K562 (cell line): ENCODE measurements at regions not wholly inside any gene's neighbourhood (a gene's known extent, or its start where the extent isn't known, plus 50 kb on each side); places are given as distances from the start of the nearest gene placed in this dataset.

ENCODE experiments used
- BRCA1 ChIP-seq, 2 experiments: fragments of 450-650 bp in 1 of 2; sonication (generic) in 1 of 2; formaldehyde crosslinking in 1 of 2; IDR thresholded peaks; 2 replicates each; pipeline versions ENCODE4 v1.5.0 to v1.6.1; 2017 to 2020; ENCODE audit warnings: mild to moderate bottlenecking in 1 of 2, missing genetic modification reagents in 1 of 2
- CBFA2T2 ChIP-seq: fragments of 450-650 bp; conservative IDR thresholded peaks from 2 replicates; pipeline ENCODE4 v1.6.1; 2017; ENCODE audit warnings: mild to moderate bottlenecking
- CEBPB ChIP-seq: fragments of 450-650 bp; IDR thresholded peaks from 2 replicates; pipeline ENCODE4 v1.6.1; 2016; ENCODE audit warnings: missing genetic modification characterization, missing compliant biosample characterization
- CREBBP ChIP-seq: IDR thresholded peaks from one replicate; pipeline ENCODE4 v1.6.1; 2012; ENCODE audit warnings: low read depth, mild to moderate bottlenecking, control low read depth, inconsistent platforms, low read length
- EHMT2 ChIP-seq: fragments of 450-650 bp; IDR thresholded peaks from 2 replicates; pipeline ENCODE4 v1.6.1; 2018; ENCODE audit warnings: antibody characterized with exemption
- GATA2 ChIP-seq: sonication (generic); formaldehyde crosslinking; IDR thresholded peaks from 2 replicates; pipeline ENCODE4 v1.4.0; 2020; ENCODE audit warnings: mild to moderate bottlenecking, missing genetic modification reagents
- HDAC2 ChIP-seq: fragments of 450-650 bp; IDR thresholded peaks from 2 replicates; pipeline ENCODE4 v1.6.1; 2016; ENCODE audit warnings: mild to moderate bottlenecking
- HNRNPK ChIP-seq: fragments of 200-400 bp; formaldehyde crosslinking; IDR thresholded peaks from one replicate; pipeline ENCODE4 v1.6.1; 2018; ENCODE audit warnings: mild to moderate bottlenecking, low read depth, low read length; ENCODE audit not compliant: poor library complexity, severe bottlenecking
- HNRNPUL1 ChIP-seq: fragments of 200-400 bp; formaldehyde crosslinking; IDR thresholded peaks from 2 replicates; pipeline ENCODE4 v1.6.1; 2017; ENCODE audit warnings: low read length
- KDM2B ChIP-seq: fragments of 250-450 bp; sonication (Bioruptor Pico); IDR thresholded peaks from 2 replicates; pipeline ENCODE4 v1.8.0; 2021; ENCODE audit warnings: mild to moderate bottlenecking, moderate library complexity
- LCOR ChIP-seq: sonication (generic); formaldehyde crosslinking; IDR thresholded peaks from 2 replicates; pipeline ENCODE4 v1.8.0; 2022; ENCODE audit warnings: mild to moderate bottlenecking, missing genetic modification reagents
- NBN ChIP-seq: fragments of 450-650 bp; IDR thresholded peaks from 2 replicates; pipeline ENCODE4 v1.6.1; 2016; ENCODE audit warnings: low read depth, mild to moderate bottlenecking
- POLR2G ChIP-seq: fragments of 200-400 bp; formaldehyde crosslinking; IDR thresholded peaks from 2 replicates; pipeline ENCODE4 v1.6.1; 2017; ENCODE audit warnings: low read depth, mild to moderate bottlenecking, antibody characterized with exemption, low read length, moderate library complexity
- TCF15 ChIP-seq: fragments of 250-450 bp; sonication (Bioruptor Pico); IDR thresholded peaks from 2 replicates; pipeline ENCODE4 v1.8.0; 2022; ENCODE audit warnings: moderate library complexity, mild to moderate bottlenecking, inconsistent platforms
- THRAP3 ChIP-seq: fragments of 450-650 bp; IDR thresholded peaks from 2 replicates; pipeline ENCODE4 v1.6.1; 2016; ENCODE audit warnings: mild to moderate bottlenecking, inconsistent platforms, borderline replicate concordance
- TRIM24 ChIP-seq, 2 experiments: fragments of 450-650 bp; IDR thresholded peaks; 2 replicates each; pipeline ENCODE4 v1.6.1; 2016
- ZBTB11 ChIP-seq, 3 experiments: fragments of 200-800 bp in 1 of 3; fragments of 250-450 bp in 1 of 3; fragments of 450-650 bp in 1 of 3; sonication (Bioruptor Pico) in 1 of 3; sonication (Bioruptor generic) in 1 of 3; formaldehyde crosslinking in 1 of 3; IDR thresholded peaks; 2 replicates each; pipeline versions ENCODE4 v1.6.1 to v1.8.0; 2016 to 2022; ENCODE audit warnings: mild to moderate bottlenecking in 2 of 3, missing genetic modification characterization in 2 of 3, missing compliant biosample characterization in 1 of 3, moderate library complexity in 1 of 3
- ZBTB9 ChIP-seq: fragments of 450-650 bp; formaldehyde crosslinking; IDR thresholded peaks from 2 replicates; pipeline ENCODE4 v1.4.0; 2020; ENCODE audit warnings: mild to moderate bottlenecking, moderate library complexity
- ZNF212 ChIP-seq: fragments of 450-650 bp; formaldehyde crosslinking; IDR thresholded peaks from 2 replicates; pipeline ENCODE4 v1.4.0; 2020; ENCODE audit warnings: mild to moderate bottlenecking
- ZNF316 ChIP-seq: fragments of 450-650 bp; IDR thresholded peaks from 2 replicates; pipeline ENCODE4 v1.6.1; 2016
- ZNF449 ChIP-seq: fragments of 250-450 bp; sonication (Bioruptor Pico); IDR thresholded peaks from 2 replicates; pipeline ENCODE4 v1.8.0; 2022; ENCODE audit warnings: moderate library complexity, mild to moderate bottlenecking, inconsistent platforms
- ZNF583 ChIP-seq: fragments of 250-450 bp; sonication (Bioruptor Pico); IDR thresholded peaks from 2 replicates; pipeline ENCODE4 v1.4.0; 2020
- ZNF766 ChIP-seq: fragments of 200-800 bp; sonication (Bioruptor generic); conservative IDR thresholded peaks from 2 replicates; pipeline ENCODE4 v1.6.1; 2016; ENCODE audit warnings: missing genetic modification characterization, missing compliant biosample characterization

- TF ChIP-seq HNRNPK (no peak), POLR2G (0 out of 2 replicates have a peak, but pooled peaks have one; percentile 24), ZBTB9 (CRISPR knock-in tag) (peak; percentile 76; the same call in 1 of the 2 replicates), CREBBP (no peak), CBFA2T2 (peak; percentile 70), HNRNPUL1 (no peak), ZNF316 (no peak), NBN (0 out of 2 replicates have a peak, but pooled peaks have one; percentile 57), GATA2 (CRISPR knock-in tag) (peak; percentile 44; the same call in 1 of the 2 replicates), LCOR (CRISPR knock-in tag) (no peak), ZNF212 (CRISPR knock-in tag) (0 out of 2 replicates have a peak, but pooled peaks have one; percentile 32), ZBTB11 (CRISPR knock-in tag; IDR thresholded peaks at IDR 0.05) (0 out of 6 replicates have a peak, but pooled peaks of 1 of the 3 experiments have one; percentile 25), HDAC2 (0 out of 2 replicates have a peak, but pooled peaks have one; percentile 28), CEBPB (tag) (peak; percentile 37), BRCA1 (IDR thresholded peaks at IDR 0.05) (no peak), BRCA1 (CRISPR knock-in tag; IDR thresholded peaks at IDR 0.05) (no peak), ZNF583 (CRISPR knock-in tag) (peak; percentile 58; the same call in 1 of the 2 replicates), ZNF766 (CRISPR knock-in tag) (peak; percentile 59), ZNF449 (CRISPR knock-in tag) (0 out of 2 replicates have a peak, but pooled peaks have one; percentile 26), THRAP3 (no peak), EHMT2 (peak; percentile 8; the same call in 1 of the 2 replicates), KDM2B (CRISPR knock-in tag) (peak; percentile 18; the same call in 1 of the 2 replicates), TRIM24 (IDR thresholded peaks at IDR 0.05) (no peak), TCF15 (CRISPR knock-in tag) (peak; percentile 71; the same call in 1 of the 2 replicates)
Measured at GRCh38 chr5:154647114-154647760, 107.9 kb upstream of the LARP1 start (continued).
